Osteoblast (primary cell): ENCODE measurements at regions not wholly inside any gene's neighbourhood (a gene's known extent, or its start where the extent isn't known, plus 50 kb on each side); places are given as distances from the start of the nearest gene placed in this dataset.

Source experiments
- DNase-seq: peaks from one replicate; pipeline ENCODE4 v3.0.0; 2011; ENCODE audit warnings: low spot score, mixed read lengths; ENCODE audit not compliant: insufficient read length; ENCODE audit errors: missing footprints
- H2AFZ ChIP-seq: 2 replicates; pipeline ENCODE4 v1.6.0; 2011; ENCODE audit warnings: mild to moderate bottlenecking, low read length
- H3K27ac ChIP-seq: 2 replicates; pipeline ENCODE4 v1.5.1; 2011; ENCODE audit warnings: mild to moderate bottlenecking, low read depth, low read length, moderate library complexity
- H3K27me3 ChIP-seq: 2 replicates; pipeline ENCODE4 v1.6.0; 2012; ENCODE audit warnings: mild to moderate bottlenecking, control low read depth, inconsistent platforms, low read length, moderate library complexity; ENCODE audit not compliant: insufficient read depth
- H3K36me3 ChIP-seq: 2 replicates; pipeline ENCODE4 v1.5.1; 2011; ENCODE audit warnings: mild to moderate bottlenecking, low read length, control low read depth, moderate library complexity; ENCODE audit not compliant: insufficient read depth
- H3K4me1 ChIP-seq: 2 replicates; pipeline ENCODE4 v1.5.1; 2011; ENCODE audit warnings: mild to moderate bottlenecking, low read length, control low read depth, moderate library complexity; ENCODE audit not compliant: insufficient read depth
- H3K4me2 ChIP-seq: 2 replicates; pipeline ENCODE4 v1.6.0; 2011; ENCODE audit warnings: mild to moderate bottlenecking, low read length; ENCODE audit not compliant: insufficient read depth
- H3K4me3 ChIP-seq: fragments of 200-600 bp; sonication (generic); 3 replicates; pipeline ENCODE4 v1.5.1; 2012; ENCODE audit warnings: mild to moderate bottlenecking, low read length, inconsistent platforms; ENCODE audit not compliant: insufficient read depth
- H3K79me2 ChIP-seq: 2 replicates; pipeline ENCODE4 v1.6.0; 2012; ENCODE audit warnings: mild to moderate bottlenecking, low read length, control low read depth, inconsistent platforms; ENCODE audit not compliant: insufficient read depth
- H3K9me3 ChIP-seq: 2 replicates; pipeline ENCODE4 v1.5.1; 2011; ENCODE audit warnings: low read depth, low read length, control low read depth
- H4K20me1 ChIP-seq: 2 replicates; pipeline ENCODE4 v1.6.0; 2012; ENCODE audit warnings: mild to moderate bottlenecking, low read length, control low read depth; ENCODE audit not compliant: insufficient read depth
- CTCF ChIP-seq: IDR thresholded peaks from 2 replicates; pipeline ENCODE4 v1.5.1; 2011; ENCODE audit warnings: mild to moderate bottlenecking, low read depth, low read length, moderate library complexity; ENCODE audit errors: extremely low read depth

GRCh38 chr11:79829891-79830290, 389.1 kb upstream of the TENM4 start:
- H3K79me2 ChIP-seq: no peaks in the 10 kb centered on the region
- no peak overlapping the region for H3K4me3 ChIP-seq
- no peaks in the 10 kb centered on the region for H4K20me1 ChIP-seq
- DNase-seq: no peak
- no peaks in the 10 kb centered on the region for H3K4me1 ChIP-seq
- H3K9me3 ChIP-seq: no peaks in the 10 kb centered on the region
- no peak overlapping the region for H3K4me2 ChIP-seq
- no peak overlapping the region for H2AFZ ChIP-seq
- no peaks in the 10 kb centered on the region for H3K27me3 ChIP-seq
- no peaks in the 10 kb centered on the region for H3K36me3 ChIP-seq
- H3K27ac ChIP-seq: no peak overlapping the region
- TF ChIP-seq CTCF: no peak

DNA sequence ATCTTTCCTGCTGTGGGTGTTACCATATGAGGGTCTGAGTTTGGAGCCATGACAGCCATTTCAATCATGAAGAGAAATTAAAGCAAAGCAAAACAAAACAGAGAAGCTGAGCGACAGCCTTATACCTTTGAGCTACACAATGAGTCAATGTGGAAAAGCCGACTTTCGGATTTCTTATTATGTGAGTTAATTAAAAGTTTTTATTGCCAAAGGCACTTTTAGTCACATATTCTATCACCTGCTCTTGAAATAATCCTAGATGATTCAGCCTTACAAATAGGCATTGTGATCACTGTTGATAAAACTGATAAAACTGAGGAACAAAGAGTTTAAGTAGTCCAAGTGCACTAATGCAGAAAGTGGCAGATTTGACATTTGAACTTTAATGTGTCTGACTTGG, 381.9 kb upstream of the TENM4 start:
- no peak for TF ChIP-seq CTCF
- Histone ChIP-seq H4K20me1 (no peaks in the 10 kb centered on the region), H3K36me3 (no peaks in the 10 kb centered on the region), H3K79me2 (no peaks in the 10 kb centered on the region), H3K27me3 (no peaks in the 10 kb centered on the region), H3K4me1 (no peaks in the 10 kb centered on the region), H3K27ac (no peak overlapping the region), H3K9me3 (no peaks in the 10 kb centered on the region), H3K4me3 (no peak overlapping the region), H3K4me2 (no peak overlapping the region), H2AFZ (no peak overlapping the region)
- DNase-seq: no peak

GRCh38 chr11:79813551-79813950, 372.7 kb upstream of the TENM4 start:
- Histone ChIP-seq H4K20me1 (no peaks in the 10 kb centered on the region), H3K4me1 (no peaks in the 10 kb centered on the region), H3K27me3 (no peaks in the 10 kb centered on the region), H3K79me2 (no peaks in the 10 kb centered on the region), H3K4me3 (no peak overlapping the region), H3K27ac (no peak overlapping the region), H2AFZ (no peak overlapping the region), H3K9me3 (no peaks in the 10 kb centered on the region), H3K4me2 (no peak overlapping the region), H3K36me3 (no peaks in the 10 kb centered on the region)
- no peak for DNase-seq
- no peak for TF ChIP-seq CTCF

DNA sequence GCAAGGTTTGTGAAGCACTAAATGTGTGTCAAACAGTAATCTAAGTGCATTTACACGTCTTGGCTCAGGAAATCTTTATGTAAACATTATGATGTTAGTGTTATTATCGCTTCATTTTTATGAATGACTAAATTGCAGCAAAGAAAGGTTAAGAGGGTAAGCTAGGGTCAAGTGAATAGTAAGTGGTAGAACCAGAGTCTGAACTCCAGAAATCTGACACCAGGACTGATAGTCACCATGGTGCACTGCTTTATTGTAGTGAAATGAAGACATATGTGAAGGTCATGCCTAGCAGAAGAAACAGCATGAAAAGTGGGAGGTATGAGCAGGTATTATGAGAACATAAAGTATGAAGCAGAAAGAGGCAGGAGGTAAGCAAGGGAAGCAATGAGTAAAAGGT, 368.7 kb upstream of the TENM4 start:
- H3K36me3 ChIP-seq: no peaks in the 10 kb centered on the region
- H3K27me3 ChIP-seq: no peaks in the 10 kb centered on the region
- no peak overlapping the region for H3K4me2 ChIP-seq
- H3K79me2 ChIP-seq: no peaks in the 10 kb centered on the region
- no peak for DNase-seq
- no peak overlapping the region for H2AFZ ChIP-seq
- no peaks in the 10 kb centered on the region for H3K4me1 ChIP-seq
- no peak overlapping the region for H3K4me3 ChIP-seq
- H4K20me1 ChIP-seq: no peaks in the 10 kb centered on the region
- H3K9me3 ChIP-seq: no peaks in the 10 kb centered on the region
- H3K27ac ChIP-seq: no peak overlapping the region
- TF ChIP-seq CTCF: no peak
